Thyroid gland (tissue), 4 donors: ENCODE measurements at regions not wholly inside any gene's neighbourhood (a gene's known extent, or its start where the extent isn't known, plus 50 kb on each side); places are given as distances from the start of the nearest gene placed in this dataset.

ENCODE experiments used
- DNase-seq, 2 donors: peaks; one replicate each; pipeline ENCODE4 v3.0.0-alpha.2; 2019
- H3K27ac ChIP-seq, 3 donors: fragments of 200-600 bp; sonication (generic); 1 replicate in 2 of 3; 2 replicates in 1 of 3; pipeline ENCODE4 v1.5.1; 2016 to 2019; ENCODE audit warnings: mild to moderate bottlenecking in 1 of 3, moderate library complexity in 1 of 3
- H3K27me3 ChIP-seq: fragments of 200-600 bp; sonication (generic); one replicate; pipeline ENCODE4 v1.5.1; 2019
- H3K36me3 ChIP-seq, 2 donors: fragments of 200-600 bp; sonication (generic); one replicate each; pipeline ENCODE4 v1.5.1; 2016 to 2019
- H3K4me1 ChIP-seq, 2 donors: fragments of 200-600 bp; sonication (generic); one replicate each; pipeline ENCODE4 v1.5.1; 2017 to 2019
- H3K4me3 ChIP-seq, 3 donors: fragments of 200-600 bp; sonication (generic); replicated peaks in 1 of 3; 1 replicate in 2 of 3; 2 replicates in 1 of 3; pipeline ENCODE4 v1.5.1; 2016; ENCODE audit warnings: mild to moderate bottlenecking in 1 of 3
- H3K9me3 ChIP-seq: fragments of 200-600 bp; sonication (generic); one replicate; pipeline ENCODE4 v1.5.1; 2017
- CTCF ChIP-seq, 6 experiments: fragments of 200-600 bp in 3 of 6; fragments of 450-650 bp in 3 of 6; sonication (generic) in 3 of 6; IDR thresholded peaks; one replicate each; pipeline ENCODE4 v1.5.1; 2016 to 2019; ENCODE audit warnings: antibody characterized with exemption in 6 of 6, mild to moderate bottlenecking in 2 of 6, inconsistent platforms in 1 of 6, moderate library complexity in 1 of 6
- POLR2A ChIP-seq, 2 donors: fragments of 450-650 bp; IDR thresholded peaks; one replicate each; pipeline ENCODE4 v1.6.1; 2017; ENCODE audit warnings: antibody characterized with exemption in 2 of 2, mild to moderate bottlenecking in 2 of 2, moderate library complexity in 1 of 2
- WGBS, 2 donors: methylation state at CpG; one replicate each; pipeline ENCODE4 v1.1.5; 2017; 5-methylcytosine and 5-hydroxymethylcytosine counted together
- intact Hi-C: fragments of 100-400 bp; cut with DNase I; formaldehyde crosslinking; loops from one replicate; pipeline ENCODE4 v1.15.1; 2023

GRCh38 chr2:106293271-106293783, 99.2 kb upstream of the UXS1 start:
- Histone ChIP-seq H3K4me1 (no peaks in the 10 kb centered on the region), H3K4me3 (no peak overlapping the region), H3K27ac (no peak overlapping the region), H3K27me3 (no peaks in the 10 kb centered on the region), H3K9me3 (no peaks in the 10 kb centered on the region), H3K36me3 (no peaks in the 10 kb centered on the region)
- TF ChIP-seq CTCF (IDR thresholded peaks at IDR 0.05) (no peak), POLR2A (IDR thresholded peaks at IDR 0.05) (no peak)
- intact Hi-C loops = no loop called here
- 78 to 81% methylated on average over 2 of the region's 2 CpGs for WGBS, 2 donors
- DNase-seq = no peak

- DNase-seq = no peak
- TF ChIP-seq POLR2A (IDR thresholded peaks at IDR 0.05) (no peak), CTCF (IDR thresholded peaks at IDR 0.05) (no peak)
These were observed 98.5 kb upstream of the UXS1 start for GRCh38 chr2:106292627-106293026.

DNA sequence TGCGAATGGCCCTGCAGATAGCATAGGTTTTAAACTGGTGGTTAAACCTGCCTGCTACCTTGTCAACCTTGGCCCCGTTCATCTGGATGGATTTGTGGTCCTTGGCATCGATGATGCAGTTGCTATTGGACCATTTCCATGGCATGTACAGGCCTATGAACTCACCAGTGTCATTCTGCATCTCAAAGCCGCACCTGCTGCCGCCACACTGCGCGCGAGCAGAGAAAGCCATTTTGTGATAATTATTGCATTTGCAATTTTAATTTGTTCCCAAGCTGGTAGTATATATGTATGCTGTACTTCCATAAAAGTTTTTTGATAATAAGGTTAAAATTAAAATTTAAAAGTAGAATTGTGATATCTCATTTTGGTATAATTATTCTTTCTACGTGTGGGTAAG, 94.8 kb upstream of the UXS1 start:
- intact Hi-C loops = no loop called here
- Histone ChIP-seq H3K9me3 (no peaks in the 10 kb centered on the region), H3K27me3 (no peaks in the 10 kb centered on the region), H3K4me3 (no peak overlapping the region), H3K36me3 (no peaks in the 10 kb centered on the region), H3K27ac (no peak overlapping the region), H3K4me1 (peaks cover 1 to 8% of the 10 kb centered on the region in 2 donors)
- no peak for TF ChIP-seq CTCF (IDR thresholded peaks at IDR 0.05)
- no peak for TF ChIP-seq POLR2A (IDR thresholded peaks at IDR 0.05)
- WGBS, 2 donors = 94 to 96% methylated on average over 9 of the region's 9 CpGs
- no peak for DNase-seq

More at GRCh38 chr2:106292627-106293026, 98.5 kb upstream of the UXS1 start:
- Histone ChIP-seq H3K4me1 (no peaks in the 10 kb centered on the region), H3K36me3 (no peaks in the 10 kb centered on the region), H3K27me3 (no peaks in the 10 kb centered on the region), H3K27ac (no peak overlapping the region), H3K4me3 (no peak overlapping the region), H3K9me3 (no peaks in the 10 kb centered on the region)
- intact Hi-C loops = no loop called here
- whole genome bisulfite sequencing, 2 donors = 92 to 93% methylated on average over 3 of the region's 3 CpGs

DNA sequence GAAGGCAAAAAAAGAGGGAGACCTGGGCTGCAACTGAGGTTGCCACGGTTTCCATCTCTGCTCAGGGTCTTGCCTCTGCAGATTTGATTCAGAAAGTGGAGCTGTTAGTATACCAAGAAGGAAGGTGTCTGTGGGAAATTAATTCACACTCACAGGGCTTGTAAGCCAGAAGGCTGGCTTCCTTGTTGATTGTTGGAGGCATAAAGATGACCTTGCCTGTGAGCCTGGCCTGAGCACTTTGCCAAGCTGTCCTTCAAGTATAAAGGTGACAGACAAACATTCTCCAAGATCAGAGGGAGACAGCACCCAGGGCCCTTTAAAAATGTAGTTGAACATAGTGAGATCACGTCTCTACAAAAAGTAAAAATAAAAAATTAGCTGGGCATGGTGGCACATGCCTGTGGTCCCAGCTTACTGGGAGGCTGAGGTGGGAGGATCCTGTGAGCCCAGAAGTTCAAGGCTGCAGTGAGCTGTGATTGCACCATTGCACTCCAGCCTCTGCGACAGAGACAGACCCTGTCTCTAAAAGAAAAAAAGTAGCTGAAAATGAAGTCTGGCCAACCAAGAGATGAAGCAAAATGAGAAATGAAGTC, 91.2 kb upstream of the UXS1 start:
- 88 to 93% methylated on average over 3 of the region's 3 CpGs for WGBS, 2 donors

More for the DNA sequence above, 91.2 kb upstream of the UXS1 start:
- DNase-seq = no peak
- no peaks in the 10 kb centered on the region for H3K9me3 ChIP-seq
- no peak overlapping the region for H3K4me3 ChIP-seq
- H3K27ac ChIP-seq = no peak overlapping the region
- H3K36me3 ChIP-seq = no peaks in the 10 kb centered on the region
- H3K4me1 ChIP-seq = peaks cover 33 to 44% of the 10 kb centered on the region in 2 donors
- intact Hi-C loops = no loop called here
- H3K27me3 ChIP-seq = no peaks in the 10 kb centered on the region
- no peak for TF ChIP-seq CTCF (IDR thresholded peaks at IDR 0.05)
- TF ChIP-seq POLR2A (IDR thresholded peaks at IDR 0.05) = no peak
